ENCODE measurements at regions not wholly inside any gene's neighbourhood (a gene's known extent, or its start where the extent isn't known, plus 50 kb on each side); places are given as distances from the start of the nearest gene placed in this dataset.

DNA sequence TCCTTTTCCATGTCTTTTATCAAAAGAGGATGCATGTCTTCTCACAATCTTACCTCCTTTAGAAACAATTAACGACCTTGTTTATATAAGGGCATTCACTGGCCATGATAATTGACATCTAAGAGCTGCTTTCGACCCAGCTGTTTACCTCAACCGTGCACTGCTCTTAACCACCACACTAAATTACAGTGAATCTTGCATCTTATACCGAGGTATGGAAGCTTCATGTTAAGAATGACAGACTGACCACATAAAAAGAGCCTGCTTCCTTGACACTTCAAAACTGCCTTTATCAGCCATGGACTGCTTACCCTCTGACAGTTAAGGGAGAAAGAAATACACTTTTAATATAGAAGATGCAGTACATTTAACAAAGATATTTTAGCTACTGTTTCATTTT, 301.7 kb upstream of the LYPLAL1 start:
- H3K36me3 Mint-ChIP-seq (ENCODE audit: low read depth), result no peaks in the 10 kb centered on the region
- no peak for DNase-seq
- H3K4me3 Mint-ChIP-seq, result no peak overlapping the region
- no peak overlapping the region for H3K27ac Mint-ChIP-seq
- peaks cover 8% of the 10 kb centered on the region for H3K27me3 Mint-ChIP-seq (ENCODE audit: low read depth, poor library complexity)
- TF ChIP-seq, protein P1, sequence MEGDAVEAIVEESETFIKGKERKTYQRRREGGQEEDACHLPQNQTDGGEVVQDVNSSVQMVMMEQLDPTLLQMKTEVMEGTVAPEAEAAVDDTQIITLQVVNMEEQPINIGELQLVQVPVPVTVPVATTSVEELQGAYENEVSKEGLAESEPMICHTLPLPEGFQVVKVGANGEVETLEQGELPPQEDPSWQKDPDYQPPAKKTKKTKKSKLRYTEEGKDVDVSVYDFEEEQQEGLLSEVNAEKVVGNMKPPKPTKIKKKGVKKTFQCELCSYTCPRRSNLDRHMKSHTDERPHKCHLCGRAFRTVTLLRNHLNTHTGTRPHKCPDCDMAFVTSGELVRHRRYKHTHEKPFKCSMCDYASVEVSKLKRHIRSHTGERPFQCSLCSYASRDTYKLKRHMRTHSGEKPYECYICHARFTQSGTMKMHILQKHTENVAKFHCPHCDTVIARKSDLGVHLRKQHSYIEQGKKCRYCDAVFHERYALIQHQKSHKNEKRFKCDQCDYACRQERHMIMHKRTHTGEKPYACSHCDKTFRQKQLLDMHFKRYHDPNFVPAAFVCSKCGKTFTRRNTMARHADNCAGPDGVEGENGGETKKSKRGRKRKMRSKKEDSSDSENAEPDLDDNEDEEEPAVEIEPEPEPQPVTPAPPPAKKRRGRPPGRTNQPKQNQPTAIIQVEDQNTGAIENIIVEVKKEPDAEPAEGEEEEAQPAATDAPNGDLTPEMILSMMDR (IDR thresholded peaks at IDR 0.05), result no peak
- H3K4me1 Mint-ChIP-seq, result no peaks in the 10 kb centered on the region
- no peaks in the 10 kb centered on the region for H3K9me3 Mint-ChIP-seq

GRCh38 chr1:218872928-218873327, 300.8 kb upstream of the LYPLAL1 start:
- Mint-ChIP-seq H3K27ac (no peak overlapping the region), H3K9me3 (no peaks in the 10 kb centered on the region), H3K36me3 (ENCODE audit: low read depth) (no peaks in the 10 kb centered on the region), H3K4me3 (no peak overlapping the region), H3K27me3 (ENCODE audit: low read depth, poor library complexity) (peaks cover 8% of the 10 kb centered on the region), H3K4me1 (no peaks in the 10 kb centered on the region)
- DNase-seq, result no peak
- TF ChIP-seq, protein P1 (IDR thresholded peaks at IDR 0.05), result no peak

DNA sequence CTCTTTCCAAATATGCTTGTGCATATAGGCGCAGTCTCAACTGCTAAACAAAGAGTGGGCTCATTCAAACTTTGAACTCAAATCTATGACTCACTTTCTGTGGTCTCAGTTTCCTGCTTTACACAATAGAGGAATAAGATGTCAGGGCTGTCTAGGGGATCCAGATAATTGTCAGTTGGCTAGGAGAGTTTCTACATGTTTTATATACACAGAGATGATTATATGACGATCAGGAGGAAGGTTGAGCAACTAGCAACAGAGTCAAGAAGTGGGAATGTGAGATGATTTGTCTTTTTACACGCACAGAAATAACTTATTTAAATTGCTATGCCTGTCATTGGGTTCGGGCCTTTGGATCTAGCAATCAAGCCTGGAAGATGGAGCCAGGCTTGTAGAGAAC, 299.4 kb upstream of the LYPLAL1 start:
- DNase-seq, result no peak
- TF ChIP-seq, protein P1 (IDR thresholded peaks at IDR 0.05), result no peak
- Mint-ChIP-seq H3K36me3 (ENCODE audit: low read depth) (no peaks in the 10 kb centered on the region), H3K27ac (no peak overlapping the region), H3K4me3 (no peak overlapping the region), H3K4me1 (no peaks in the 10 kb centered on the region), H3K9me3 (no peaks in the 10 kb centered on the region), H3K27me3 (ENCODE audit: low read depth, poor library complexity) (peaks cover 8% of the 10 kb centered on the region)

DNA sequence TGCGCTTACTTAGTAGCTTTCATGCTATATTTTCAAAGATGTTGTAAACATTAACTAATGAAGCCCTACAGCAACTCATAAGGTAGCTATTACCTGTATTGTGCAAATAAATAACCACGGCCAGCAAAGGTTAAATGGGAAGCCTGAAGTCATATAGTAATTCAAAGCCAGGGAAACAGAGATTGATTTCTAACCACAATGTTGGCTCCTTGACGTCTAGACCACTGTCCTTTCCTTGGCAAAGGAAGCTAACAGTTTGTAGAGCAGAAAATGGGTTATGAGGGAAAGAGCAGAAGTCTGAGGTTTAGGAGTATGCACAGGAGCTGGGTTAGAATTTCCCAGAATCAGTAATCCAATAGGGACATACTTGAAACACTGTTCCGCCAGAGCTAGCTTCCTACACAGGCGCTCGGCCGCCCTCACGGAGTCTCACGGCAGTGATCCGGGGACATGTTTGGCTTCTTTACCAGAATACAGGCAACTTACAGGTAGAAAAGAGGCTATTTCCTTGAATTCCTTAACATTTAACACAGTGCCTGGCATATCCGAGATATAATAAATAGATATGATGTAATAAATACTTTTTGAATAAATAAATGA, 298.8 kb upstream of the LYPLAL1 start:
- TF ChIP-seq, protein P1 (IDR thresholded peaks at IDR 0.05), result no peak
- no peak overlapping the region for H3K27ac Mint-ChIP-seq
- no peaks in the 10 kb centered on the region for H3K36me3 Mint-ChIP-seq (ENCODE audit: low read depth)
- H3K27me3 Mint-ChIP-seq (ENCODE audit: low read depth, poor library complexity), result peaks cover 12% of the 10 kb centered on the region
- no peaks in the 10 kb centered on the region for H3K4me1 Mint-ChIP-seq
- H3K4me3 Mint-ChIP-seq, result no peak overlapping the region
- no peaks in the 10 kb centered on the region for H3K9me3 Mint-ChIP-seq
- DNase-seq, result no peak

- Mint-ChIP-seq H3K9me3 (no peaks in the 10 kb centered on the region), H3K4me3 (no peak overlapping the region), H3K27ac (no peak overlapping the region), H3K4me1 (no peaks in the 10 kb centered on the region), H3K36me3 (ENCODE audit: low read depth) (no peaks in the 10 kb centered on the region), H3K27me3 (ENCODE audit: low read depth, poor library complexity) (peaks cover 7% of the 10 kb centered on the region)
- DNase-seq, result no peak
- TF ChIP-seq, protein P1 (IDR thresholded peaks at IDR 0.05), result no peak
Observed at GRCh38 chr1:218878369-218878768, 295.3 kb upstream of the LYPLAL1 start.

- H3K4me1 Mint-ChIP-seq, result no peaks in the 10 kb centered on the region
- no peaks in the 10 kb centered on the region for H3K9me3 Mint-ChIP-seq
- no peaks in the 10 kb centered on the region for H3K36me3 Mint-ChIP-seq (ENCODE audit: low read depth)
- no peak overlapping the region for H3K27ac Mint-ChIP-seq
- no peak overlapping the region for H3K4me3 Mint-ChIP-seq
- TF ChIP-seq, protein P1 (IDR thresholded peaks at IDR 0.05), result no peak
- DNase-seq, result no peak
- peaks cover 10% of the 10 kb centered on the region for H3K27me3 Mint-ChIP-seq (ENCODE audit: low read depth, poor library complexity)
Observed at GRCh38 chr1:218880484-218881060, 293.1 kb upstream of the LYPLAL1 start.
